ENCODE measurements at regions not wholly inside any gene's neighbourhood (a gene's known extent, or its start where the extent isn't known, plus 50 kb on each side); places are given as distances from the start of the nearest gene placed in this dataset.

GRCh38 chr4:83780053-83780733, 244.3 kb downstream of the GPAT3 start:
- POLR2A ChIA-PET (ENCODE audit: low non-redundant PET): no interaction called here
- peak; percentile 41 for DNase-seq (ENCODE audit: low spot score)
- CTCF ChIA-PET: interaction anchor here (0.6 kb wide), 1 partner anchor 1142 kb away, joined by 4 read pairs; no protein-coding TSS in a partner anchor
- H3K27ac ChIP-seq: no peak overlapping the region
- TF ChIP-seq, protein P1, sequence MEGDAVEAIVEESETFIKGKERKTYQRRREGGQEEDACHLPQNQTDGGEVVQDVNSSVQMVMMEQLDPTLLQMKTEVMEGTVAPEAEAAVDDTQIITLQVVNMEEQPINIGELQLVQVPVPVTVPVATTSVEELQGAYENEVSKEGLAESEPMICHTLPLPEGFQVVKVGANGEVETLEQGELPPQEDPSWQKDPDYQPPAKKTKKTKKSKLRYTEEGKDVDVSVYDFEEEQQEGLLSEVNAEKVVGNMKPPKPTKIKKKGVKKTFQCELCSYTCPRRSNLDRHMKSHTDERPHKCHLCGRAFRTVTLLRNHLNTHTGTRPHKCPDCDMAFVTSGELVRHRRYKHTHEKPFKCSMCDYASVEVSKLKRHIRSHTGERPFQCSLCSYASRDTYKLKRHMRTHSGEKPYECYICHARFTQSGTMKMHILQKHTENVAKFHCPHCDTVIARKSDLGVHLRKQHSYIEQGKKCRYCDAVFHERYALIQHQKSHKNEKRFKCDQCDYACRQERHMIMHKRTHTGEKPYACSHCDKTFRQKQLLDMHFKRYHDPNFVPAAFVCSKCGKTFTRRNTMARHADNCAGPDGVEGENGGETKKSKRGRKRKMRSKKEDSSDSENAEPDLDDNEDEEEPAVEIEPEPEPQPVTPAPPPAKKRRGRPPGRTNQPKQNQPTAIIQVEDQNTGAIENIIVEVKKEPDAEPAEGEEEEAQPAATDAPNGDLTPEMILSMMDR (conservative IDR thresholded peaks at IDR 0.05; ENCODE audit: low read depth): no peak

DNA sequence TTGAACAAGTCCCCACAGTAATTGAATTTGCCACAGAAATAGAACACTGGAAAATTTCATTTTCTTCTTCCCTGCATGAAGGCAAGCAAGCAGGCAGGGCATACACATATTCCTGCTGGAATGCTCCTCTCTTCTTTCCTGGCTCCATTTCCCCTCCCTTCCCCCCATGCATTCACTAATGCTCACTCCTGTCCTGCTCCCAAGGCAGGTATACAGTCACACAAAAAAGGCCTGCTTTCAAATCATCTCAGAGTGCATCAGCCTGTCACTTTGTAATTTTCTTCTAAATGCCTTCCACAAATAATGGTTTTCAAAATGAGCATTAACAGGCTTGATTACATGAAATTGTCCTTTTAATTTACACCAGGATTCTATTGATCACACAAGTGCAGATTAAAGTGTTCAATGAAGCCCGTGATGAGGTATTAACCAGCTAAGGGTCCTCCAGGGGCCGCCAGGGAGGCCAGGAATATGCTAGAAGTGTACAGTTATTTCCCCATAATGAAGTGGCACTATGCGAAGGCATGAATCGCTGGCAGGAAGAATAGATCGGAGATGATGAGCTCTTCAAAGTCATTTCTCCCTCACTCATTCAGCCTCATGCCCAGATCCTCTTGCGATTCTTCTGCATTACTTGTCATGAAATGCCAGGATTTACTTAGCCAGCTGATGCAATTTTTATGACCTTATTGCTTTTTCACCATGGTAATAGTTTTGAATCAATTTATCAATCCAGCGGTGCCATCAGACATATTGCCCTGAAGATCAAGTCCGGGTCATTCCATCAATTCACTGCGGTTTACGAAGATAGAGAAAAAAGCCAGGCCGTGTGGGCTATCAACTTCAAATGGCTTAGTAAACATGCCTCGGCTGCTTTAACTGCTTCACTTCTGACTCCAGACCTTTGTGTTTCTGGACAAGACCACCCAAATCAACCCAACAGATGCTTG, 243.5 kb downstream of the GPAT3 start:
- CTCF ChIA-PET: no interaction called here
- no peak for DNase-seq (ENCODE audit: low spot score)
- TF ChIP-seq, protein P1 (conservative IDR thresholded peaks at IDR 0.05; ENCODE audit: low read depth): no peak
- H3K27ac ChIP-seq: no peak overlapping the region
- POLR2A ChIA-PET (ENCODE audit: low non-redundant PET): no interaction called here

- ChIA-PET POLR2A (ENCODE audit: low non-redundant PET) (no interaction called here), CTCF (interaction anchor here (0.6 to 0.7 kb wide), 2 partner anchors 14 to 372 kb away, joined by 3 read pairs; no protein-coding TSS in a partner anchor)
- TF ChIP-seq, protein P1 (conservative IDR thresholded peaks at IDR 0.05; ENCODE audit: low read depth): no peak
- no peak for DNase-seq (ENCODE audit: low spot score)
- no peak overlapping the region for H3K27ac ChIP-seq
Observed at GRCh38 chr4:83772685-83773084, 236.8 kb downstream of the GPAT3 start.

GRCh38 chr4:83771113-83771705, 235.3 kb downstream of the GPAT3 start:
- ChIA-PET POLR2A (ENCODE audit: low non-redundant PET) (no interaction called here), CTCF (interaction anchor here (0.6 to 1.6 kb wide), 8 partner anchors 11 to 1950 kb away, joined by 3 to 10 read pairs (median 4); no protein-coding TSS in a partner anchor)
- H3K27ac ChIP-seq: no peak overlapping the region
- peak; percentile 72 for DNase-seq (ENCODE audit: low spot score)
- TF ChIP-seq, protein P1 (conservative IDR thresholded peaks at IDR 0.05; ENCODE audit: low read depth): peak; percentile 70

GRCh38 chr4:83768146-83768545, 232.2 kb downstream of the GPAT3 start:
- CTCF ChIA-PET: interaction anchor here (0.6 kb wide), 1 partner anchor 22 kb away, joined by 3 read pairs; no protein-coding TSS in a partner anchor
- TF ChIP-seq, protein P1 (conservative IDR thresholded peaks at IDR 0.05; ENCODE audit: low read depth): no peak
- POLR2A ChIA-PET (ENCODE audit: low non-redundant PET): no interaction called here
- DNase-seq (ENCODE audit: low spot score): no peak
- no peak overlapping the region for H3K27ac ChIP-seq

DNA sequence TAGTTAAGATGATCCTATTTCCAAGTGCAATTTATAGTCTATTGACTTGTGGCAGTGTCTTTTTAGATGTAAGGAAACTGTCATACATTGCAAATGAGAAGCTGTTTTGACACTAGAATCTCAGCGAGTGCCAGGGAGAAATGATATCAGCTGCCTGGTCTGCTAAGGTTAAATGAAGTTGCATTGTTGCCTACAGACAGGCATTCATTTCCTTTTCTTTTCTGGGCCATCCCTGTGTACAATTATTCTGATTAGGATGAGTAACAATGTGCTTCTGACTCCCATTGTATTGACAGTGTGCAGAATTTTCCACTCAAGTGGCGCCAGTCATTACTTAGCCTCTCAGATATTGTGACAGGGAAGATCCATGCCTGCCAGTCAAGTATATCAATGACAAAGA, 231.2 kb downstream of the GPAT3 start:
- TF ChIP-seq, protein P1 (conservative IDR thresholded peaks at IDR 0.05; ENCODE audit: low read depth): no peak
- DNase-seq (ENCODE audit: low spot score): no peak
- ChIA-PET POLR2A (ENCODE audit: low non-redundant PET) (no interaction called here), CTCF (no interaction called here)
- H3K27ac ChIP-seq: no peak overlapping the region
